ENCODE measurements at regions not wholly inside any gene's neighbourhood (a gene's known extent, or its start where the extent isn't known, plus 50 kb on each side); places are given as distances from the start of the nearest gene placed in this dataset.

DNA sequence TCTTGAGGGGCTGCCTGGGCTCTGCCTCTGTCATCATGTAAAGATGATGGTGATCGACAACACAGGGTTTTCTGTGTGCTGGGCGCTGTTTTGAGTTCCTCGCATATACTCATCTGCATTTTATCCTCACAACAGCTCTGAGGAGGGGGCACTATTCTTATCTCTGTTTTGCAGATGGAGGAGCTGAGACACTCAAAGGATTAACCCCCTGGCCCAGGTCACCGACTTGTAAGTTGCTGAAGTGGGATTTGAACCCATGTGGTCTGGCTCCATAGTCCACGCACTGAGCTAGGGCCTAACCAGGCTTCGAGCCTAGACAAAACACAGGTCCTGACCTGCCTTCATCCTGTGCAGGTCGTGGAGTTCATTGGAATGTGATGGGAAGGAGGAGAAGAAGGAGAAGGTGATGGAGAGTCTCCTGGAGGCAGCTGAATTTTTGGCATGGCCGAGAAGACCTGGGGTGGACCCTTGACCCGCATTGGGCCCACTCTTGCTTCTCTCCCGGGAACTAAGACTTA is 140.0 kb downstream of the ASCL4 start:
- no peak overlapping the region for H3K4me3 ChIP-seq
- TF ChIP-seq, protein P1, sequence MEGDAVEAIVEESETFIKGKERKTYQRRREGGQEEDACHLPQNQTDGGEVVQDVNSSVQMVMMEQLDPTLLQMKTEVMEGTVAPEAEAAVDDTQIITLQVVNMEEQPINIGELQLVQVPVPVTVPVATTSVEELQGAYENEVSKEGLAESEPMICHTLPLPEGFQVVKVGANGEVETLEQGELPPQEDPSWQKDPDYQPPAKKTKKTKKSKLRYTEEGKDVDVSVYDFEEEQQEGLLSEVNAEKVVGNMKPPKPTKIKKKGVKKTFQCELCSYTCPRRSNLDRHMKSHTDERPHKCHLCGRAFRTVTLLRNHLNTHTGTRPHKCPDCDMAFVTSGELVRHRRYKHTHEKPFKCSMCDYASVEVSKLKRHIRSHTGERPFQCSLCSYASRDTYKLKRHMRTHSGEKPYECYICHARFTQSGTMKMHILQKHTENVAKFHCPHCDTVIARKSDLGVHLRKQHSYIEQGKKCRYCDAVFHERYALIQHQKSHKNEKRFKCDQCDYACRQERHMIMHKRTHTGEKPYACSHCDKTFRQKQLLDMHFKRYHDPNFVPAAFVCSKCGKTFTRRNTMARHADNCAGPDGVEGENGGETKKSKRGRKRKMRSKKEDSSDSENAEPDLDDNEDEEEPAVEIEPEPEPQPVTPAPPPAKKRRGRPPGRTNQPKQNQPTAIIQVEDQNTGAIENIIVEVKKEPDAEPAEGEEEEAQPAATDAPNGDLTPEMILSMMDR (IDR thresholded peaks at IDR 0.05), result no peak
- no peak for TF ChIP-seq POLR2A (IDR thresholded peaks at IDR 0.05)
- no peaks in the 10 kb centered on the region for H3K9me3 ChIP-seq (replicated peaks in 1 of 3)
- intact Hi-C loops (cut with DNase I), result no loop called here
- H3K27ac ChIP-seq, result no peak overlapping the region
- H3K36me3 ChIP-seq (replicated peaks in 1 of 2), result no peaks in the 10 kb centered on the region
- no peak for DNase-seq
- 70 to 82% (median 76%) methylated on average over 10 of the region's 10 CpGs for WGBS, 4 donors
- peaks cover 20% of the 10 kb centered on the region for H3K27me3 ChIP-seq
- no peaks in the 10 kb centered on the region for H3K4me1 ChIP-seq (replicated peaks in 1 of 2)

DNA sequence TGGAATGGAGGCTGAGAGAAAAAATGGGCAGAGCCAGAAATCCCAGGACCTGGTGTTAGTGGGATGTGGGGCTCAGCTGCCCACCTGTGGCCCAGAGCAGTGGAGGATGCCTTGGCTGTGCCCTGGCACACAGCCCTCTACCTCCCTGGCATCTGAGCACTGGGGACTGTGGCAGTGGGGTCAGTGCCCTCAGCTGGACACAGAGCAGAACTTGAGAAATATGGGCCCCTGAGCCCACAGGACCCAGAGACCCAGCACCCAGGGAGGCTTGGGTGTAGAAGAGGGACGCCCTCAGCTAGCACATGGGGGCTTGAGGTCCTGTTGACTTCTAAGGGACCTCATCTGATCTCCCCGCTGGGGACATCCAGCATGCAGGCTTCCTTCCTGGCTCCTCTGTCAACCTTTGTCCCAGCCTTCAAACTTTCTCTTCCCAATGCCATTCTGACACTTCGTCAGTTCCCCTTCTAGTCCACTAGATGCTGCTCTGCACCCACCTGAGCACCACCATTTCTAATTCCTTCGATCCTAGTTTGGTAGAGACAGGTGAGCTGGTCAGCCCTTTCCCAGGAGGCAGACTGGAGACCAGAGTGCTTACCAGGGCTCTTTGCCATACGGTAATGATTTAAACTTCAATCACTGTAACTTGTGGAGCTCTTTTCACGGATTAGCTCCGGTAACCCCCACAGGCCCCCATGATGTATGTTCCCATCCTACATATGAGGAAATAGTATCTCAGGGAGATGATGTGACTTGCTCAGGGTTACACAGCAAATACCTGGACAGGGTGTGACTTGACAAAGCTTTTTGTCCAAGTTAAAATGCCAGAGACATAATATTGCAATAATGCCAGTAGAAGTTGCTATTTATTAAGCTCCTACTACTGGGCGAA is 143.7 kb downstream of the ASCL4 start:
- H3K4me3 ChIP-seq, result no peak overlapping the region
- no peaks in the 10 kb centered on the region for H3K4me1 ChIP-seq (replicated peaks in 1 of 2)
- TF ChIP-seq, protein P1 (IDR thresholded peaks at IDR 0.05), result peak; percentile 17 to 57 (median 50)
- TF ChIP-seq POLR2A (IDR thresholded peaks at IDR 0.05), result no peak
- WGBS, 4 donors, result 21 to 26% (median 22%) methylated on average over 8 of the region's 8 CpGs
- H3K9me3 ChIP-seq (replicated peaks in 1 of 3), result no peaks in the 10 kb centered on the region
- DNase-seq, result peak in 1 of 7 donors; percentile 16
- no peak overlapping the region for H3K27ac ChIP-seq
- H3K27me3 ChIP-seq, result peaks cover 14% of the 10 kb centered on the region
- intact Hi-C loops (cut with DNase I), result no loop called here
- H3K36me3 ChIP-seq (replicated peaks in 1 of 2), result no peaks in the 10 kb centered on the region

DNA sequence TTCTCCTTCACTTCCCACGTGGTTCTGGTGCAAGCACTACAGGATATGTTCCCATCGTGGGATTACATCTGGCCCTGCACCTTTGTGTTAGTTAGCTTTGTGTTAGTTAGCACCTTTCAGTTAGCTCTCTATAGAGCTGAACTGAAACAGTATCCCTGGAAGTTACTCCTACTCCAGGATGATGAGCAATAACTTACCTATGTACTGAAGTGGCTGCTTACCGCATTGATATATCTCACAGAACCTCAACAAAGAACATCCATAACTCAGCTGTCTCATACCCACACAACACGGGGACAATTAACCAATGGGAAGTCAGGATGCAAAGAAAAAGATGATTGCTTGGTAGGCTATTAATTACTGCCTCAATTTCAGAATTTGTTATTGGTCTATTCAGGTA is 146.6 kb downstream of the ASCL4 start:
- Histone ChIP-seq H3K27ac (no peak overlapping the region), H3K4me3 (no peak overlapping the region), H3K4me1 (replicated peaks in 1 of 2) (no peaks in the 10 kb centered on the region), H3K36me3 (replicated peaks in 1 of 2) (no peaks in the 10 kb centered on the region), H3K27me3 (peaks cover 14% of the 10 kb centered on the region), H3K9me3 (replicated peaks in 1 of 3) (no peaks in the 10 kb centered on the region)
- 40 to 61% (median 47%) methylated on average over 4 of the region's 4 CpGs for WGBS, 4 donors
- intact Hi-C loops (cut with DNase I), result no loop called here
- no peak for DNase-seq
- TF ChIP-seq, protein P1 (IDR thresholded peaks at IDR 0.05), result no peak

DNA sequence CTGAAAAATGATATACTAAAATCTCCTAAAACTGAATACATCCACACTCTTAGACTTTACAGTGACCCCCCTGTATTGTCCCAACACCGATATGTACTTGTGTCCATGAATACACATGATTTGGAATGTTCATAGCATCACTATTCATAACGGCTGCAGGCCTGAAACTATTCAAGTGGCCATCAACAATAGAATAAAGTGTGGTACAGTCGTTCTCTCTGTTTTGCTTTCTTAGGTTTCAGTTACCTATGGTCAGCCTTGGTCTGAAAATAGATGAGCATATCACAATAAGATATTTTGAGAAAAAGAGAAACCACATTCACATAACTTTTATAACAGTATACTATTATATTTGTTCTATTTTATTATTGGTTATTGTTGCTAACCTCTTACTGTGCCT is 150.6 kb downstream of the ASCL4 start:
- intact Hi-C loops (cut with DNase I), result no loop called here
- no peak overlapping the region for H3K4me3 ChIP-seq
- no peak overlapping the region for H3K27ac ChIP-seq
- H3K36me3 ChIP-seq (replicated peaks in 1 of 2), result no peaks in the 10 kb centered on the region
- H3K4me1 ChIP-seq (replicated peaks in 1 of 2), result peaks cover 5 to 7% of the 10 kb centered on the region in 2 donors
- TF ChIP-seq, protein P1 (IDR thresholded peaks at IDR 0.05), result no peak
- TF ChIP-seq POLR2A (IDR thresholded peaks at IDR 0.05), result no peak
- 73 to 86% (median 80%) methylated on average over 3 of the region's 3 CpGs for WGBS, 4 donors
- H3K9me3 ChIP-seq (replicated peaks in 1 of 3), result no peaks in the 10 kb centered on the region
- DNase-seq, result no peak
- peaks cover 6% of the 10 kb centered on the region for H3K27me3 ChIP-seq

Measured in adrenal gland (tissue), 9 donors.